Dermis blood vessel endothelial cell (primary cell): ENCODE measurements at regions not wholly inside any gene's neighbourhood (a gene's known extent, or its start where the extent isn't known, plus 50 kb on each side); places are given as distances from the start of the nearest gene placed in this dataset.
"Not testable (repeated sequence)": the region's sequence is repeated elsewhere in the genome, so short reads cannot be mapped to it uniquely, and the experiment has no call there.

Source experiments
- DNase-seq: peaks from one replicate; pipeline ENCODE4 v3.0.0; 2010

DNA sequence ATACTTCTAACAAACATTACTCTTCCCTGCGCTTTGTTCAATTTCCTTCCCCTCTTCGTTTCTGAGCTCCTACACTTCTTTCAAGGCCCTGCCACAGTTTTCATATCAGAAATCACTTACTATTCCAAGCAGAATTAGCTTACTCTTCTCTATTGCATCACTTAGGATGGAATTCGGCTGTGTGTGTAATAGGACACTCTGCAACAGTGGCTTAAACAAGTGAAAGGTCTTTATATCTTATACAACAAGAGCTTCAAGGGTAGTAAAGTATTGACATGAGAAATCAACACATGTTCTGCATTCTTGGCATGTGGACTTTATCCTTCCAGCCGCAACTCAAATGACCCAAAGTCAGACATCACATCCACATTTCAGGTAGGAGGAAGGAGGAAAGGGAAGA lies 279.6 kb downstream of the PCDH20 start:
- DNase-seq: no peak

GRCh38 chr13:61135583-61135982 lies 280.1 kb downstream of the PCDH20 start:
- no peak for DNase-seq

DNA sequence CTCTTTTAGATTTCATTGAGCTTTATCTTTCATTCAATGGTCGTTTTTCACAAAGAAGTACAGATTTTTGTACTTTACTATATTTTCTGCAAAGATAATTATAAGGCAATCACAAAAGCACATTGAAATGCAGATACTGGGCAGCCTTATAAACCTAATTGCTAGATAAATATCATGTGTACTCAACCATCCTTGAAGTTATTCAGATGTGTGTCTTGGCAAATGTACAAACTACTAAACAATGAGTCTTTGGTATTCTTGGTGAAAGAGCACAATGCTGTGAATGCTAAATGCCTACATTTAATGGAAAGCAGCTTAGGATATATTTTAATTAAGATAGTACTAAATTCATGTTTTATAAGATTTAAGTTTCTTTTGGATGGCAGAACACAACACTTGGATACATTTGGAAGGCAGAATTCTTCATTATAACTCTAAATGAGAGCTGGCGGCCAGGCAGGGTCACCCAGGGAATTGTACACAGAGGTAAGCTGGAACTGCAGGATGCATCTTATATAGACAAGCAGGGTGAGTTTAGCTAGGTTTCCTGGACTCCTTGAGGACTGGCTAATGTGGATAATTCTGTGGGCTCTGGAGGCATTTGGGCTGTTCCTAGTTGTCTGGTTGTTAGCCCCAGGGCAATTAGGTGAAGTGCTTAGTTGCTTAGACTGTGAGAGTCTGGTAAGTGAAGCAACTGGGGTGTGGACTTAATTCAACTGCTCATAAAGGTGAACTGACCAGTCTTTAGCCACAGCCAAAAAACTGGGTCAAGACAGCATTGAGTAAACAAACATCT lies 286.6 kb downstream of the PCDH20 start:
- DNase-seq: no peak

GRCh38 chr13:61123538-61124289 lies 291.9 kb downstream of the PCDH20 start:
- no peak for DNase-seq

DNA sequence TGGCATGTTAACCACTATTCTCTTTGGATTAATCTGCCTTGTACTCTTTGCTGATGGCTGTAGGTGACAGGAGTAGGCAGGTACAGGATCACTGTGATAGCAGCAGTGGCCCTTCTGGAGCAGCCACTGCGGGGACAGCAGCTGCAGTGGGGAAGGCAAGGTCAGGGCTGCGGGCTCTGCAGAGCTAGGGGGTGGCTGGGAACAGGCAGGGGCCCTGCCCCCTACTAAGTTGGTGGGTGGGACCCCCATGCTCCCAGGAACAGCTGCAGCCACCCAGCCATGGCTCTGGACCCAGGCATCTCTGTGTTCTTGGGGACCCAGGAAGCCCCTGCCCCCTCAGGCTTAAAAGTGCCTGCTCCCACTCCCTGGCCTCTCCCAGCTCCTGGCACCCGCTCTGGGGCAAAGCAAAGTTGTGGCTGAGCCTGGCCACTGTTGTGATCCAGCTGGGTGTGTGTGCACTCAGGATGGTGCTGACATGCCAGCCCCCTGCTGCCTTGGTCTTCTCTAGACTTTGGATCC lies 302.4 kb downstream of the PCDH20 start:
- DNase-seq: no peak

DNA sequence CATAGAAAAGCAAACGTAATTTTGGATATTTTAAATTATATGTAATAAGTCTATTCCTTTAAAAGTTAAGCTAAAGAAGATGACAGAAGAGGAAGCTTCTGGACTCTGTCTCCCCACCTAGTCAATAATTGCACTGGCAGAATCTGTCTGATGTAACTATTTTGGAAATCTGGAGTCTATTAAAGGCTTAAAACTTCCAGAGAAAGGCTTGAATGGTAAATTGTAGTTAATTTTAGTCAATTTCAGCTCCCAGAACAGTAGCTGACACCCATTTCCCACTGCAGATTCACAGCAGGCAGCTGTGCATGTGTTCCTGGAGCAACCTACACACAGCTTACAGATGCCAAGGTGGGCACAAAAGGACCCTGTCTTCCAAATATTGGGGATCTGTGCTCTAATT lies 304.1 kb downstream of the PCDH20 start:
- DNase-seq: no peak

GRCh38 chr13:61110732-61111131 lies 304.9 kb downstream of the PCDH20 start:
- no peak for DNase-seq

DNA sequence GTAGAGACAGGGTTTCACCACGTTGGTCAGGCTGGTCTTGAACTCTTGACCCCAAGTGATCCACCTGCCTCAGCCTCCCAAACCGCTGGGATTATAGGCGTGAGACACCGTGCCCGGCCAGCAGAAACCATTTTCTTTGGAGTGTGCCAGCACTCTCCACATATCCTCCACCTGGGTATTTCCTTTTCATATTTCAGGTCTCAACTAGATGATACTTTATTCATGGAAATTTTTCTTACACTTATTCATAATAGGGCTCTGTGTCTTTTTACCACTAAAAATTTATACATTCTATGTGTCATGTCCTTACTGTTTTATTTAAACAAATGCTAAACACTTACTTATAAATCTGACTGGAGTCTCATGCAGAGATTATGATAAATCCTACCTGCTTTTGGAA lies 305.9 kb downstream of the PCDH20 start:
- no peak for DNase-seq

GRCh38 chr13:61107989-61108388 lies 307.7 kb downstream of the PCDH20 start:
- no peak for DNase-seq

GRCh38 chr13:61095885-61096284 lies 319.8 kb downstream of the PCDH20 start:
- DNase-seq: no peak

GRCh38 chr13:61094865-61095264 lies 320.8 kb downstream of the PCDH20 start:
- no peak for DNase-seq

DNA sequence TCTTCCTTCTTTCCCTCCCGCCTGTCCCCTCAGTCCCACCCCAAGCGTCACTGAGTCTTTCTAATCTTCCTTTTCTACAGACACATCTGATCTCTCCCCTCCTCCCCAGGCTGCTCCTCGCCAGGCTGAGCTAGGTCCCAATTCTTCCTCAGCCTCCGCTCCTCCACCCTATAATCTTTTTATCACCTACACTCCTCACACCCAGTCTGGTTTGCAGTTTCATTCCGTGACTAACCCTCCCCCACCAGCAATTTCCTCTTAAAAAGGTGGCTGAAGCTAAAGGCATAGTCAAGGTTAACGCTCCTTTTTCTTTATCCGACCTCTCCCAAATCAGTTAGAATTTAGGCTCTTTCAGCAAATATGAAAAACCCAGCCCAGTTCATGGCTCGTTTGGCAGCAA lies 325.8 kb downstream of the PCDH20 start:
- not testable (repeated sequence) for DNase-seq

DNA sequence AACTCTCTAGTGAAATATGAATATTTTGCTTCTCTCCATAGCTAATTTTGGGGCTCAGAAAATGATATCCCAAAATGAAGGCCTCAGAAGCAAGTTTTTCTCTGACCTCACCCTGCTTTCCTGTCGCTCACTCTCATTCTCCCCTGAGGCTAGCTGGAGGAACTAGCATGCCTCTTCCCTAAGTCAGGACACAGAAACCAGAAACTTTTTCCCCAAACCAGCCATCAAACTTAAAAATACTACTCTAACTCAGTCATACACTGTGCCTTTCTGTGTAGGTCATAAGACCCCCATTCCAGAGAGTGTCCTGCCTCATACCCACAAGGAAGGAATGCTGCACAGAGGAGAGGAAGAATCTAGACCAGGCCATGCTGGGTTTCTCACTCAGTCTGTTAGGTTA lies 329.6 kb downstream of the PCDH20 start:
- no peak for DNase-seq

DNA sequence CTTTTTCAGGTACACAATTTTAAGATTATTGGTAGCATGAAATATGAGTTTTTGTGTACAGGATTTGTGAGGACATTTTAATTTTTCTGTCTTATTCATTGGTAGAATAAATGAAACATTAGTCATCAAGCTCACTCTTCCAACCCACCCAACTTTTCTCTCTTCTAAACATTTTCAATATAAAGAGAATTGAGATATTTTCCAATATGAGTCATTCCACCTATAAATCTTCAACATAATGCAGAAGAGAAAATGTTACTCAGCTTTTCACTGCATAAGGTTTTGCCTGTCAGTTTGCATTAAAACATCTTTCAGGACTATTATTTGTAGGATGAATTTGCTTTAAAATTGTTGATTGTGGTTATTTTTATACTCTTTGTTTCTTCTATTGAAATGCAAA lies 330.7 kb downstream of the PCDH20 start:
- DNase-seq: no peak

DNA sequence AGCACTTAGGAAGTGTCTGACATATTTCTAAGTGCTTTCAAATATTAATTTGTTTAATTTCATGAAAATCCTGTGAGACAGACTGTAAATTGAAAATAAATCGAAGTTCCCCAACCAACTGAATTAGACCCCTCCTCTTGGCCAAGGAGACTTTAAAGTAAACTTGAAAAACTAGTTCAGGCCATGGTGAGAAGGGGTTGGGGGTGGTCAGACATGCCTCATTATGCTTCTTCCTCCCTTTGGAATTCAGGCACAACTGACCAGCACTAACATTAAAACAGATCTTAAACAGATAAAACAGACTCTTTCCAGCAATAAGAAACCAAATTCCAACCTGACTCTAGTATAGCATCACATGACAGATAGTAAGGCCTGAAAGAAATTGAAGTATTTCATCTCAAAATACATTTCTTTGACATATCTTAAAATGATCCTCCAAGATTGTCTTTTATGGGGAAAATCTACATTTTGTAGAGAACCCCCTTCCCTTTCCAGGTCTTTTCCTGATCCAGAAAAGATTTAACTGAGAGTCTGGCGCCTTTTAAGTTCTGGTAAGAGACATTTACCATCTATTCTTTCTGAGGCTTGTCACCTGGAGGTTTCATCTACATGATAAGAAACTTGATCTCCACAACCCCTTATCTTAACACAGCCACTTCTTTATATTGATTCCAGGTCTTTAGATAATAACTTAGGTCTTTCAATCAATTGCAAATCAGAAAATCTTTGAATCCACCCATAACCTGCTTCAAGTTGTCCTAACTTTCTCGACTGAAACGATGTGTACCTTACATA lies 336.5 kb downstream of the PCDH20 start:
- no peak for DNase-seq

DNA sequence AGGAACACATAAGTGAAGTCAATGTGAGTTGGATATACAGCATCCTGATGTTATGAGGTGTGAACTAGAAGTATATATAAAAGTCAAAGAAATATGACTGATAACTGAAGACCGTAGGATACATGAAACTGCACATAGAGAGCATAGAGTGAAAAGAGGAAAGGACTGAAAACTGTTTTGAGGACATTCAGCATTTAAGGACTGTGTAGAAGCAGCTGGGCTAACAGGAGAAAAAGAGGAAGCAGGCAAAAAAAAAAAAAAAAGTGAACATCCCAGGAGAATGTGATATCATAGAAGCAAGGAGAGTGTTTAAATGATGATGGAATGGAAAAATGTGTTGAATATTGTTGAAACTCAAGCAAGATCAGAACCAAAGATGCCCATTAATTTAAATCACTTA lies 363.5 kb downstream of the PCDH20 start:
- no peak for DNase-seq

- DNase-seq: no peak
Observed at GRCh38 chr13:61045251-61045650, 370.4 kb downstream of the PCDH20 start.

DNA sequence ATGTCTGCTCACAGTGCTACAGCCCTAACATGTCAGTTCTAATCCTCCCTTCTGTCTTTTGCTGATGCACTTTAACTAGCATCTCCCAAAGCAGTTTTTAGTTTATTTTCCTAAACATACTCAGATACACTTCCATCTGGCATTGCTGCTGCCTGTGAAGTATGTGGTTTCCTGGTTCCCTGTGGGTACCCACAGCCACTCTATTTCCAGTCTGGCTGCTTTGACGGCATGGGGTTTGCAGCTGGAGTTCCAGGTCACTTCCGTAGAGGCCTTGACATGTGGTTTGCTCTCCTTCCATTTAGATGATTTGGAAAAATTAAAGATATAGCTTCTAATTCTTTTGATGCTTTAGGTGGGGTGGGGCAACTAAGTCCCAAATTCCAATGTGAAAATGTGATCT lies 375.5 kb downstream of the PCDH20 start:
- DNase-seq: no peak

DNA sequence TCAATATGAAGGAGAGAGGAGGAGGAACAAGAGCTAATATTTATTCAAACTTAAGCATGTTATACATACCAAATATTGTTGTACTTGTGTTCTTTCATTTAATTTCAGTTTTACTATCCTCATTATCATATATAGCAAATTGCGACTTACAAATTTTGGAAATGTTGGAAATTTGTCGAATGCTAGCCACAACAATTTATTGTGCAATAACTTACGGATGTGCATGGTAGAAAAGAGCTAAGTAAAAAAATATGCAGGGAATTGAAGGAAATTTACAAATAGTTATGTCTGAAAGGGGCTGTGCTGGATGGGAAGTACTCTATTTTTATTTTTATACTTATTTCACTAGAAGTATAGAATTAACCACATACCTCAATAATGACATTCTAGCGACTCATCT lies 376.3 kb downstream of the PCDH20 start:
- DNase-seq: no peak

DNA sequence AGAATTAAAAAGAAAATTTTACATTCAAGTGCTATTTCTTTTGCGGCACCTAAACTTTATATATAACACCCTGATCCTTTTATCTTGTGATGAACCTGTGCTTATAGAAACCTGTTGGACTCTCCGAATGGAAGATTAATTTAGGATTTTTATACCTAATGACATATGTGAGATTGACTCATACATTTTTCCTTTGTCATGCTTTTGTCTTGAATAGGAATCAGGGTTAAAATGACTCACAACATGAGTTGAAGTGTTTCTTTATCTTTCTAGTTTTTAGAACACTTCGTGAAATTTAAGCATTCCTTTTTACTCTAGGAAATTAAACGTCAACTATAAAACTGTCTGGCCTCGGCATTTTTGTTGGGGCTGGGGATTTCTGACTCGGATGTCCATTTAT lies 378.9 kb downstream of the PCDH20 start:
- no peak for DNase-seq

- DNase-seq: no peak
Observed at GRCh38 chr13:61030445-61030844, 385.2 kb downstream of the PCDH20 start.

DNA sequence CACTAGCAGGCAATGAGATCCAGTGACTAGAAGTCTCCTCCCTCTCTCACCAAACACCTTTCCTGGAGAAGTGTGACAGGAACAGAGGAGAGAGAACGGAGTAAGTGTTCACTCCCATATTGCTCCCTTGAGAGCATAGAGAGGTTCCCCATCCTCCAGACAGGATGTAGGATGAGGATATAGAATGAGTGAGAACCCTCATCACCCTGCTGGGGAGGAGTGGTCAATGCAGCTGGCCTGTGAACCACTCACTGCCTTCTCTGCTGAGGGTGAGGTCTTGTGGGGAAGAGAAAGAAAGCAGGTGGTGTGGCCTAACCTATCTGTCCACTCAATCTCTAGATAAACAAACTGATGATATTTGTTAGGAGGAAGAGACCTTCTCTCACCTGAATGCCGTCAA lies 386.6 kb downstream of the PCDH20 start:
- DNase-seq: no peak

DNA sequence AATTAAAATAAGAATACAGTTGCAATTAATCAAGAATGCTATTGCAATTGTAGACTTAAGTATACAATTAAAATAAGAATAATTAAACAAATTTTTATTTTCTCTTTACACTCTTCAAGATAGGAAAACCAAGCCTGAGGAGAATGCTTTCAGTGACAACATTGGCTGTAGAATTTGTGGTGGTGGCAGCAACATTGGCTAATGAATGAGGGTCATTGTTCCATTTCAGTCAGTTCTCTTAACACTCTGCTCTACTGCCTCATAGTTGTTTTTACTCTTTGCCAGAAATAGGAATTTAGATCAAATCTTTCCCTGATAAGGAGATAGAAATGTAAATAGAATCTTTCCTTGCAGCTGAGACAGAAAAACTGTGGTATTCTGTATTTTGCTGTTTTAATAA lies 391.6 kb downstream of the PCDH20 start:
- no peak for DNase-seq
